ENCODE measurements at regions not wholly inside any gene's neighbourhood (a gene's known extent, or its start where the extent isn't known, plus 50 kb on each side); places are given as distances from the start of the nearest gene placed in this dataset.

- H3K9me3 ChIP-seq = no peaks in the 10 kb centered on the region
- DNase-seq (ENCODE audit: low spot score in 2 of 2) = no peak
- H3K4me1 ChIP-seq = no peaks in the 10 kb centered on the region
- no peaks in the 10 kb centered on the region for H3K36me3 ChIP-seq
- intact Hi-C loops (cut with DNase I; ENCODE audit: low total_unique reads) = no loop called here
- TF ChIP-seq POLR2AphosphoS5 (IDR thresholded peaks at IDR 0.05) = no peak
- TF ChIP-seq POLR2A (IDR thresholded peaks at IDR 0.05) = no peak
- TF ChIP-seq, protein P1, sequence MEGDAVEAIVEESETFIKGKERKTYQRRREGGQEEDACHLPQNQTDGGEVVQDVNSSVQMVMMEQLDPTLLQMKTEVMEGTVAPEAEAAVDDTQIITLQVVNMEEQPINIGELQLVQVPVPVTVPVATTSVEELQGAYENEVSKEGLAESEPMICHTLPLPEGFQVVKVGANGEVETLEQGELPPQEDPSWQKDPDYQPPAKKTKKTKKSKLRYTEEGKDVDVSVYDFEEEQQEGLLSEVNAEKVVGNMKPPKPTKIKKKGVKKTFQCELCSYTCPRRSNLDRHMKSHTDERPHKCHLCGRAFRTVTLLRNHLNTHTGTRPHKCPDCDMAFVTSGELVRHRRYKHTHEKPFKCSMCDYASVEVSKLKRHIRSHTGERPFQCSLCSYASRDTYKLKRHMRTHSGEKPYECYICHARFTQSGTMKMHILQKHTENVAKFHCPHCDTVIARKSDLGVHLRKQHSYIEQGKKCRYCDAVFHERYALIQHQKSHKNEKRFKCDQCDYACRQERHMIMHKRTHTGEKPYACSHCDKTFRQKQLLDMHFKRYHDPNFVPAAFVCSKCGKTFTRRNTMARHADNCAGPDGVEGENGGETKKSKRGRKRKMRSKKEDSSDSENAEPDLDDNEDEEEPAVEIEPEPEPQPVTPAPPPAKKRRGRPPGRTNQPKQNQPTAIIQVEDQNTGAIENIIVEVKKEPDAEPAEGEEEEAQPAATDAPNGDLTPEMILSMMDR (IDR thresholded peaks at IDR 0.05) = no peak
- H3K27ac ChIP-seq = no peak overlapping the region
- H3K4me3 ChIP-seq = no peak overlapping the region
- H3K27me3 ChIP-seq = peaks cover 0 to 22% of the 10 kb centered on the region in 2 donors
These were observed 371.6 kb upstream of the CCNH start for GRCh38 chr5:87784311-87784710.

DNA sequence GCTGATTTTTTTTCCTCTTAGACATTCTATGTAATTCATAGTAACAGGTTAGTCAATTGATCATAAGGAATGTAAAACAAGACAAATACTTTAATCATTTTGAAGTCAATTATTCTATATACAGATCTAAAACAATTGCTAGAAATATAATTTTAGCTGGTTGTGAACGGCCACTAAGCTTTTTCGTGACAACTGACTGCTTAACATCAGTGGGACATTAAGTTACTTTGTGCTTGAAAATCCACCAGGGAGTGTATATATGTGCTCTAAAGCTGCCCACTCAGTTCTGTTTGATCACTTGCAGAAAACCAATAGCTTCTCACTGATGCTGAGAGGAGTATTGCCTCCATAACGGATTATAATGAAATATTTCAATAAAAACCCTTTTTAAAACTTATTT is 370.2 kb upstream of the CCNH start:
- no peak overlapping the region for H3K4me3 ChIP-seq
- H3K36me3 ChIP-seq = no peaks in the 10 kb centered on the region
- TF ChIP-seq POLR2A (IDR thresholded peaks at IDR 0.05) = no peak
- TF ChIP-seq, protein P1 (IDR thresholded peaks at IDR 0.05) = no peak
- no peak for TF ChIP-seq POLR2AphosphoS5 (IDR thresholded peaks at IDR 0.05)
- intact Hi-C loops (cut with DNase I; ENCODE audit: low total_unique reads) = no loop called here
- DNase-seq (ENCODE audit: low spot score in 2 of 2) = no peak
- no peak overlapping the region for H3K27ac ChIP-seq
- no peaks in the 10 kb centered on the region for H3K9me3 ChIP-seq
- H3K4me1 ChIP-seq = no peaks in the 10 kb centered on the region
- peaks cover 0 to 17% of the 10 kb centered on the region in 2 donors for H3K27me3 ChIP-seq

DNA sequence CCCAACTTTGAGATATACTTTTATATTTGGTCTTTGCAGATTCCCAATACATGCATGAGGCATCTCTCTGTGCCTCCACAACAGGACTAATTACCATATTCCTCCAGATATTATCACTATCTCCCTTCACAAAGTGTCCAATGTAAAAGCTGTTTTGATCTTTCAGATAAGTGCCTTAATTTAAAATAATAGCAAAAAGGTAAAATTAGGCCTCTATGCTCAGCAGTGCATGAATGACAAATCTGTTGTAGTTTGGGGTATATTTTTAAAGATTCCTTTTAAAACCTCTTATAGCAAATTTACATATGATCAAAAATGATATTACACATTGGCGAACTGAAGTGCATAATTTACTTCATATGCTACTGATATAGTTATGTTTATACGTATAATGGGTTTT is 369.2 kb upstream of the CCNH start:
- intact Hi-C loops (cut with DNase I; ENCODE audit: low total_unique reads) = no loop called here
- no peak for TF ChIP-seq POLR2AphosphoS5 (IDR thresholded peaks at IDR 0.05)
- TF ChIP-seq, protein P1 (IDR thresholded peaks at IDR 0.05) = no peak
- no peak for TF ChIP-seq POLR2A (IDR thresholded peaks at IDR 0.05)
- Histone ChIP-seq H3K27ac (no peak overlapping the region), H3K9me3 (no peaks in the 10 kb centered on the region), H3K4me1 (no peaks in the 10 kb centered on the region), H3K27me3 (peaks cover 0 to 17% of the 10 kb centered on the region in 2 donors), H3K4me3 (no peak overlapping the region), H3K36me3 (no peaks in the 10 kb centered on the region)
- DNase-seq (ENCODE audit: low spot score in 2 of 2) = no peak

GRCh38 chr5:87780831-87781760 is 368.4 kb upstream of the CCNH start:
- intact Hi-C loops (cut with DNase I; ENCODE audit: low total_unique reads) = no loop called here
- H3K36me3 ChIP-seq = no peaks in the 10 kb centered on the region
- peaks cover 0 to 17% of the 10 kb centered on the region in 2 donors for H3K27me3 ChIP-seq
- TF ChIP-seq, protein P1 (IDR thresholded peaks at IDR 0.05) = peak; percentile 63 to 93 (median 80)
- TF ChIP-seq POLR2AphosphoS5 (IDR thresholded peaks at IDR 0.05) (no peak), POLR2A (IDR thresholded peaks at IDR 0.05) (no peak)
- H3K27ac ChIP-seq = no peak overlapping the region
- no peaks in the 10 kb centered on the region for H3K4me1 ChIP-seq
- no peaks in the 10 kb centered on the region for H3K9me3 ChIP-seq
- no peak overlapping the region for H3K4me3 ChIP-seq
- DNase-seq (ENCODE audit: low spot score in 2 of 2) = peak; percentile 46 to 65

- no peak for DNase-seq (ENCODE audit: low spot score in 2 of 2)
- TF ChIP-seq, protein P1 (IDR thresholded peaks at IDR 0.05) = no peak
- TF ChIP-seq POLR2AphosphoS5 (IDR thresholded peaks at IDR 0.05) (no peak), POLR2A (IDR thresholded peaks at IDR 0.05) (no peak)
- H3K9me3 ChIP-seq = no peaks in the 10 kb centered on the region
- no peak overlapping the region for H3K4me3 ChIP-seq
- H3K4me1 ChIP-seq = no peaks in the 10 kb centered on the region
- no peaks in the 10 kb centered on the region for H3K36me3 ChIP-seq
- H3K27me3 ChIP-seq = peaks cover 0 to 13% of the 10 kb centered on the region in 2 donors
- H3K27ac ChIP-seq = no peak overlapping the region
- intact Hi-C loops (cut with DNase I; ENCODE audit: low total_unique reads) = loop anchor here (5.0 kb wide), 1 partner anchor 1403 kb away; no protein-coding TSS in a partner anchor
These were observed 366.1 kb upstream of the CCNH start for GRCh38 chr5:87778876-87779275.

All from breast epithelium (tissue), 4 donors.